GM19240 (cell line): ENCODE measurements at regions not wholly inside any gene's neighbourhood (a gene's known extent, or its start where the extent isn't known, plus 50 kb on each side); places are given as distances from the start of the nearest gene placed in this dataset.
"Not testable (repeated sequence)": the region's sequence is repeated elsewhere in the genome, so short reads cannot be mapped to it uniquely, and the experiment has no call there.

Source experiments
- DNase-seq: peaks from one replicate; pipeline ENCODE4 v3.0.0; 2011; ENCODE audit warnings: low spot score; ENCODE audit not compliant: insufficient read length

GRCh38 chr11:87878373-87878825 lies 296.8 kb downstream of the RAB38 start:
- no peak for DNase-seq

- DNase-seq = no peak
These were observed 304.2 kb downstream of the RAB38 start for GRCh38 chr11:87871056-87871455.

GRCh38 chr11:87870086-87870485 lies 305.2 kb downstream of the RAB38 start:
- no peak for DNase-seq

GRCh38 chr11:87866951-87867350 lies 308.3 kb downstream of the RAB38 start:
- DNase-seq = no peak

GRCh38 chr11:87861030-87861429 lies 314.2 kb downstream of the RAB38 start:
- no peak for DNase-seq

- DNase-seq = no peak
These were observed 315.6 kb downstream of the RAB38 start for GRCh38 chr11:87859636-87860035.

GRCh38 chr11:87851827-87852226 lies 323.4 kb downstream of the RAB38 start:
- DNase-seq = no peak

GRCh38 chr11:87851234-87851633 lies 324.0 kb downstream of the RAB38 start:
- no peak for DNase-seq

- DNase-seq = no peak
These were observed 326.0 kb downstream of the RAB38 start for GRCh38 chr11:87849216-87849615.

- no peak for DNase-seq
These were observed 334.5 kb downstream of the RAB38 start for GRCh38 chr11:87840786-87841185.

- DNase-seq = no peak
These were observed 343.0 kb downstream of the RAB38 start for GRCh38 chr11:87832211-87832610.

- DNase-seq = no peak
These were observed 355.2 kb downstream of the RAB38 start for GRCh38 chr11:87820011-87820410.

- DNase-seq = no peak
These were observed 356.1 kb downstream of the RAB38 start for GRCh38 chr11:87819151-87819550.

GRCh38 chr11:87812571-87813365 lies 362.5 kb downstream of the RAB38 start:
- DNase-seq = no peak

GRCh38 chr11:87810486-87810885 lies 364.8 kb downstream of the RAB38 start:
- DNase-seq = no peak

GRCh38 chr11:87809256-87809655 lies 366.0 kb downstream of the RAB38 start:
- DNase-seq = no peak

GRCh38 chr11:87804176-87804575 lies 371.1 kb downstream of the RAB38 start:
- no peak for DNase-seq

GRCh38 chr11:87803748-87804147 lies 371.5 kb downstream of the RAB38 start:
- no peak for DNase-seq

GRCh38 chr11:87784862-87785261 lies 390.4 kb downstream of the RAB38 start:
- DNase-seq = not testable (repeated sequence)

GRCh38 chr11:87780068-87780413 lies 395.2 kb downstream of the RAB38 start:
- DNase-seq = no peak

GRCh38 chr11:87779276-87780067 lies 395.8 kb downstream of the RAB38 start:
- DNase-seq = no peak

GRCh38 chr11:87778357-87778756 lies 396.9 kb downstream of the RAB38 start:
- no peak for DNase-seq

GRCh38 chr11:87775036-87775435 lies 400.2 kb downstream of the RAB38 start:
- DNase-seq = no peak
